Activated T-cell treated with anti-CD3 and anti-CD28 coated beads, Interleukin-2, amount 50 U/mL, for 24 hours (primary cell): ENCODE measurements at regions not wholly inside any gene's neighbourhood (a gene's known extent, or its start where the extent isn't known, plus 50 kb on each side); places are given as distances from the start of the nearest gene placed in this dataset.

Experiments
- DNase-seq: peaks from one replicate; pipeline ENCODE4 v3.0.0-alpha.2; 2020
- H3K27ac Mint-ChIP-seq: 2 replicates; pipeline ENCODE4 v1.8.0; 2020; ENCODE audit warnings: mild to moderate bottlenecking, mixed read lengths
- H3K27me3 Mint-ChIP-seq: 2 replicates; pipeline ENCODE4 v1.8.0; 2020; ENCODE audit warnings: mixed read lengths
- H3K36me3 Mint-ChIP-seq: 2 replicates; pipeline ENCODE4 v1.8.0; 2020; ENCODE audit warnings: low read depth, mixed read lengths
- H3K4me1 Mint-ChIP-seq: 2 replicates; pipeline ENCODE4 v1.8.0; 2020; ENCODE audit warnings: low read depth, mixed read lengths
- H3K4me3 Mint-ChIP-seq: 2 replicates; pipeline ENCODE4 v1.8.0; 2020; ENCODE audit warnings: mild to moderate bottlenecking, moderate library complexity, mixed read lengths
- H3K9me3 Mint-ChIP-seq: 2 replicates; pipeline ENCODE4 v1.8.0; 2020; ENCODE audit warnings: mixed read lengths

GRCh38 chr1:194295685-194296084 lies 1109.3 kb upstream of the B3GALT2 start:
- H3K4me3 Mint-ChIP-seq = no peak overlapping the region
- H3K9me3 Mint-ChIP-seq = no peaks in the 10 kb centered on the region
- no peaks in the 10 kb centered on the region for H3K27me3 Mint-ChIP-seq
- H3K36me3 Mint-ChIP-seq = no peaks in the 10 kb centered on the region
- peak overlapping the region; percentile 1 for H3K27ac Mint-ChIP-seq
- H3K4me1 Mint-ChIP-seq = peaks cover 57% of the 10 kb centered on the region
- DNase-seq = no peak

DNA sequence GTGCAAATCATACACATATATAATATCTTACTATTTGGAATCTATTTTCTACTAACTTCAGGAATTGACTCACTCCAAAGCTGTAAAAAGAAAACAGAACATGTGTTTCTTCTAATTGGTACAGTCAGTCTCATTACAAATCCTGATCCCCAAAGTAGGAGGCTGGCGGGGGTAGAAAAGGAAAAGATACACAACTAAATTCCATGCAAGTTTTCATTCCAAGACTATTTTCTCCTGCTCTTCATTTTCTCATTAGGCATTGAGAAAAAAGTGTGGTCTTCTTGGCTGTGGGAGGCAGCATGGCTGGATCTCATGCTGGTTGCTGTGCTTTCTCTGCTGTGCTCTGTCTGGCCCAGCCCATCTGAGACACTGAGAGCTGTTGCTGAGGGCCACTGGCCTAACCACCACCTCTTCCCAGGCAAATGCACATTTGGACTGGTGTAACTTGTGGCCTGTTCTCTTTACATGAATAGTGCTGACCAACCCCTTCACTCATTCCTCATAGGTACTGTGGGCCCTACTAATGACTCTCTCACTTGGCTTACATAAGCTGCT lies 1107.5 kb upstream of the B3GALT2 start:
- no peak for DNase-seq
- peaks cover 69% of the 10 kb centered on the region for H3K4me1 Mint-ChIP-seq
- no peaks in the 10 kb centered on the region for H3K9me3 Mint-ChIP-seq
- no peaks in the 10 kb centered on the region for H3K27me3 Mint-ChIP-seq
- H3K4me3 Mint-ChIP-seq = no peak overlapping the region
- no peaks in the 10 kb centered on the region for H3K36me3 Mint-ChIP-seq
- H3K27ac Mint-ChIP-seq = no peak overlapping the region

DNA sequence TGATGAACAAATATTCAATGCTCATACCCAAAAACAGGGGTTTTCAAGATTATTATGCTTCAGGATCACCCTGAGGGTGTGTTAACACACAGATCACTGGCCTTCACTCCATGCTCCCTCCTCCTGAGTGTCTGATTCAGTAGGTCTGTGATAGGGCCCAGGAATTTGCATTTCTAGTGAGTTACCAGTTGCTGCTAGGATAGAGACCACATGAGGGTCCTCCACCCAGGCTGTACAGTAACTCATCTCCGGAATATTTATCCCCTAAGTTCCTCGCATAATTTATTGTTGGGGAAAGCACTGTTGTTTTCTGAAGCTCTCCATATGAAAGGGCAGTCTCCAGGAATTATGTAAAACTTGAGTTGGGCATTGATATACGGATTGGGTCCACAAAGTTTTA lies 1106.6 kb upstream of the B3GALT2 start:
- no peak overlapping the region for H3K4me3 Mint-ChIP-seq
- peaks cover 67% of the 10 kb centered on the region for H3K4me1 Mint-ChIP-seq
- no peaks in the 10 kb centered on the region for H3K9me3 Mint-ChIP-seq
- H3K36me3 Mint-ChIP-seq = no peaks in the 10 kb centered on the region
- no peak overlapping the region for H3K27ac Mint-ChIP-seq
- DNase-seq = no peak
- H3K27me3 Mint-ChIP-seq = no peaks in the 10 kb centered on the region

DNA sequence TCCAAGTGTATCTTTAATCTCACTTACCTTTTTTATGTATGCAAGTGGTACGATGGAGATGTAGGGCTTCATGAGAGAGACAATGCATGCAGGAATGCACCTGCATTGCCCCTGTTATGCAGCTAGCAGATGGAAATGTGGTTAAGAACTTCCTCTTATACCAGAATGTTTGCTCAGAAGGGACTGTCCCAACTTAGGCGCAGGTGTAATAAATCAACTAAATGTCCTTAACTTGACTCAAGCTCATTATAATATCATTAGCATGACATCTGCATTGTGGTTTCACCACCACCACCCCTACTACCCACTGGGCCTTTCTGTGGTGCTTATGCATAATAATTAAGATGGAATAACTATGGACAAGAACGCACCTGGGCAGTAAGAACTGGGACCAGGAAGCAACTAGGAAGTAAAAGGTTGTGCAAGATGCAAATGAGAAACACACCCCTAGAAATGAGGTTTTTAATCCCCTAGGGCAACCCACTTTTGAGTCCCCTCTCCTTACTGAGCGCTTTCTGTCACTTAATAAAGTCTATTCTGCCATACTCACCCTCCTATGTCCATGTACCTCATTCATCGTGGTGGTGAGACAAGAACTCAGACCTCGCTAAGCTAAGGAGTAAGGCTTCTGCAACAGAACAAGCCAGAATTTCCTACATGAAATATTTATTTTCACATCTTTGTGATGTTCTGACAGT lies 1103.3 kb upstream of the B3GALT2 start:
- Mint-ChIP-seq H3K27me3 (no peaks in the 10 kb centered on the region), H3K4me1 (peaks cover 52% of the 10 kb centered on the region), H3K27ac (peak overlapping the region; percentile 67), H3K9me3 (peaks cover 2% of the 10 kb centered on the region), H3K4me3 (peak overlapping the region; percentile 23), H3K36me3 (no peaks in the 10 kb centered on the region)
- peak; percentile 38 for DNase-seq

- no peaks in the 10 kb centered on the region for H3K27me3 Mint-ChIP-seq
- no peaks in the 10 kb centered on the region for H3K36me3 Mint-ChIP-seq
- no peak overlapping the region for H3K27ac Mint-ChIP-seq
- DNase-seq = no peak
- peaks cover 2% of the 10 kb centered on the region for H3K9me3 Mint-ChIP-seq
- no peak overlapping the region for H3K4me3 Mint-ChIP-seq
- H3K4me1 Mint-ChIP-seq = peaks cover 45% of the 10 kb centered on the region
Observed at GRCh38 chr1:194288238-194288637, 1101.8 kb upstream of the B3GALT2 start.

DNA sequence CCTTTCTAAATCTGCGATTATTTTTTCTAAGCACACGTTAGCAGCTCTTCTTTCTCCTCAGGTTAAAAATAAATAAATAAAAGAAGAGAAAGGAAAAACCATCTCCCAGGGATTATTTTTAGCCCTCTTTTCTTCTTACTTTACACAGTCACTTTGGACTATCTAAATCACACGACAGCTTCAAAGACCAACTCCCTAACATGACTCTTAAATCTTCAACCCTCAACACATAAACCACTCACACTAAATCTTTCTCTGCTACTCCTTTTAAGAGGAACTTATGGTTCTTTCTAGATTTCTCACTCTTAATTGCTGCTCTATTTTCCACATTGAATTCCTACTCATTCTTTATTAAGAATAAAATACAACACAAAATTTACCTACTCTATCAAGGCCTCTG lies 1095.0 kb upstream of the B3GALT2 start:
- H3K9me3 Mint-ChIP-seq = no peaks in the 10 kb centered on the region
- H3K36me3 Mint-ChIP-seq = peaks cover 2% of the 10 kb centered on the region
- no peak overlapping the region for H3K4me3 Mint-ChIP-seq
- peaks cover 23% of the 10 kb centered on the region for H3K4me1 Mint-ChIP-seq
- no peak overlapping the region for H3K27ac Mint-ChIP-seq
- no peaks in the 10 kb centered on the region for H3K27me3 Mint-ChIP-seq
- no peak for DNase-seq

DNA sequence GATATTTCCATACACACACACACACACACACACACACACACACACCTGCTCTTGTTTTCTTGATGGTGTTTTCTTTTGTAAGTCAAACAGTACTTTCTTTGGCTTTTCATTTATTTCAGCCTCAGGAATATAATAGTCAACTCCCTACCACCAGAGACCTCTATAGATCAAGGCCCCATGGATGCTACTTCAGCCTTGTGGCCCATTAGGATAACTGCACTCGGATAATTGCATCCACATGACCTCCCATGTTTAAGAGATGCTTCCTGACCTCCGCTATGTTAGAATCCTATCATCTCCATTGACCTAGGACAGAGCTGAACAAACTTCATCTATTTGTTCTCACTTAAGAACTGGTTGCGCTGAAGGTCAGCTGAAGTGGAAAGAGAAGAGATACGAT lies 1094.0 kb upstream of the B3GALT2 start:
- Mint-ChIP-seq H3K4me1 (peaks cover 18% of the 10 kb centered on the region), H3K4me3 (no peak overlapping the region), H3K36me3 (peaks cover 2% of the 10 kb centered on the region), H3K27ac (no peak overlapping the region), H3K9me3 (peaks cover 1% of the 10 kb centered on the region), H3K27me3 (no peaks in the 10 kb centered on the region)
- no peak for DNase-seq

GRCh38 chr1:194279975-194280374 lies 1093.6 kb upstream of the B3GALT2 start:
- peaks cover 1% of the 10 kb centered on the region for H3K9me3 Mint-ChIP-seq
- H3K27ac Mint-ChIP-seq = no peak overlapping the region
- peaks cover 2% of the 10 kb centered on the region for H3K36me3 Mint-ChIP-seq
- H3K27me3 Mint-ChIP-seq = no peaks in the 10 kb centered on the region
- H3K4me1 Mint-ChIP-seq = peaks cover 17% of the 10 kb centered on the region
- H3K4me3 Mint-ChIP-seq = no peak overlapping the region
- DNase-seq = no peak

GRCh38 chr1:194277927-194278326 lies 1091.5 kb upstream of the B3GALT2 start:
- H3K27ac Mint-ChIP-seq = no peak overlapping the region
- no peaks in the 10 kb centered on the region for H3K27me3 Mint-ChIP-seq
- no peaks in the 10 kb centered on the region for H3K36me3 Mint-ChIP-seq
- peaks cover 17% of the 10 kb centered on the region for H3K4me1 Mint-ChIP-seq
- peaks cover 1% of the 10 kb centered on the region for H3K9me3 Mint-ChIP-seq
- no peak overlapping the region for H3K4me3 Mint-ChIP-seq
- DNase-seq = no peak

GRCh38 chr1:194273660-194274059 lies 1087.2 kb upstream of the B3GALT2 start:
- Mint-ChIP-seq H3K36me3 (no peaks in the 10 kb centered on the region), H3K27me3 (no peaks in the 10 kb centered on the region), H3K4me3 (no peak overlapping the region), H3K27ac (no peak overlapping the region), H3K4me1 (peaks cover 6% of the 10 kb centered on the region), H3K9me3 (peaks cover 1% of the 10 kb centered on the region)
- no peak for DNase-seq

- Mint-ChIP-seq H3K27ac (no peak overlapping the region), H3K4me3 (no peak overlapping the region), H3K36me3 (peaks cover 4% of the 10 kb centered on the region), H3K9me3 (no peaks in the 10 kb centered on the region), H3K4me1 (peaks cover 3% of the 10 kb centered on the region), H3K27me3 (no peaks in the 10 kb centered on the region)
- DNase-seq = no peak
Observed at GRCh38 chr1:194268839-194269238, 1082.4 kb upstream of the B3GALT2 start.

- H3K9me3 Mint-ChIP-seq = peaks cover 13% of the 10 kb centered on the region
- H3K27me3 Mint-ChIP-seq = no peaks in the 10 kb centered on the region
- H3K36me3 Mint-ChIP-seq = peaks cover 14% of the 10 kb centered on the region
- H3K27ac Mint-ChIP-seq = no peak overlapping the region
- H3K4me3 Mint-ChIP-seq = no peak overlapping the region
- no peak for DNase-seq
- H3K4me1 Mint-ChIP-seq = peaks cover 3% of the 10 kb centered on the region
Observed at GRCh38 chr1:194267021-194267420, 1080.6 kb upstream of the B3GALT2 start.

DNA sequence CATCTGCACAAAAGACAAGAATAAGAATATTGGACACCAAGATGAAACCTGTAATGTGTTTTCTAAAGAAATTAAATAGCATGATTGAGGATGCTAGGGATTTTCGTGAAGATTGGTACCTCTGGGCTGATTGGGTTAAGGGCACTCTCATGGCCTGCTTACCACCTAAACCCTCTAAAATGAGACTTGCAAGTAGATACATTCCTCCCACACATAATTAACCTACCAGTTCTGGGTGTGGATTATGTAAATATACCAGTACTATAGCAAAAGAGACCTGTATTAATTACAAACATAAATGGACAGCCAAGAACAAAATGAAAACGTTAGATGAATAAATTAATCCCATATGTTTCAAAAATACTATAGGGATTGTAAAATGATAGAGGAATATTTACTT lies 1069.6 kb upstream of the B3GALT2 start:
- Mint-ChIP-seq H3K4me3 (no peak overlapping the region), H3K27me3 (no peaks in the 10 kb centered on the region), H3K36me3 (no peaks in the 10 kb centered on the region), H3K27ac (no peak overlapping the region), H3K9me3 (no peaks in the 10 kb centered on the region), H3K4me1 (peaks cover 2% of the 10 kb centered on the region)
- no peak for DNase-seq

GRCh38 chr1:194252199-194252598 lies 1065.8 kb upstream of the B3GALT2 start:
- Mint-ChIP-seq H3K36me3 (no peaks in the 10 kb centered on the region), H3K9me3 (peaks cover 2% of the 10 kb centered on the region), H3K27me3 (no peaks in the 10 kb centered on the region), H3K4me1 (peaks cover 5% of the 10 kb centered on the region), H3K27ac (no peak overlapping the region), H3K4me3 (no peak overlapping the region)
- DNase-seq = no peak

DNA sequence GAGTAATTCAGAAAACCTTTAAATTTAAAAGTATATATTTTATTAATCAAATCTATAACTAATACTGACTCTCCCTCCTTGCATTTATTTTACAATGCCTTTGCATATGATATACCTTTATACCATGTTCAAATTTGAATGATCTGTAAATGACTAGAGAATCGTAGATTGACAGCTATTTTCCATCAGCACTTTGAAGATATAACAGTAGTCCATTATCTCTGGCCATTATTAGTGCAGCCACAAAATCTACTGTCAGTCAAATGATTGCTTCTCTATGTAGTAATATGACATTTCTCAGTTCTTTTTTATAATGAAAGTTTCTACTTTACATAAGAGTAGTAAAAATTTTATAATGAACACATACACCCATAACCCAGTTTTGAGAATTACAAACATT lies 1054.8 kb upstream of the B3GALT2 start:
- Mint-ChIP-seq H3K36me3 (no peaks in the 10 kb centered on the region), H3K27ac (no peak overlapping the region), H3K9me3 (no peaks in the 10 kb centered on the region), H3K27me3 (no peaks in the 10 kb centered on the region), H3K4me3 (no peak overlapping the region), H3K4me1 (peaks cover 5% of the 10 kb centered on the region)
- no peak for DNase-seq
